ENCODE measurements at regions not wholly inside any gene's neighbourhood (a gene's known extent, or its start where the extent isn't known, plus 50 kb on each side); places are given as distances from the start of the nearest gene placed in this dataset.

GRCh38 chr5:147981074-147981473 lies 74.7 kb upstream of the C5orf46 start:
- no peak for ATAC-seq

GRCh38 chr5:147979761-147980160 lies 73.4 kb upstream of the C5orf46 start:
- intact Hi-C loops (cut with DNase I): no loop called here
- no peak overlapping the region for H3K4me3 ChIP-seq
- H3K4me1 ChIP-seq: no peaks in the 10 kb centered on the region
- WGBS, 2 donors: 79 to 87% methylated on average over 1 of the region's 1 CpG
- no peaks in the 10 kb centered on the region for H3K9me3 ChIP-seq
- no peak overlapping the region for H3K27ac ChIP-seq
- FAIRE-seq (no peak), DNase-seq (no peak), ATAC-seq (no peak)
- no peaks in the 10 kb centered on the region for H3K36me3 ChIP-seq
- no peak for TF ChIP-seq CTCF (IDR thresholded peaks at IDR 0.05)
- no peaks in the 10 kb centered on the region for H3K27me3 ChIP-seq

More at GRCh38 chr5:147981074-147981473, 74.7 kb upstream of the C5orf46 start:
- FAIRE-seq: no peak
- H3K9me3 ChIP-seq: no peaks in the 10 kb centered on the region
- H3K27me3 ChIP-seq: no peaks in the 10 kb centered on the region
- H3K4me1 ChIP-seq: no peaks in the 10 kb centered on the region
- H3K36me3 ChIP-seq: no peaks in the 10 kb centered on the region
- no peak overlapping the region for H3K4me3 ChIP-seq
- no peak for DNase-seq
- H3K27ac ChIP-seq: no peak overlapping the region
- intact Hi-C loops (cut with DNase I): no loop called here
- 65 to 74% methylated on average over 1 of the region's 1 CpG for WGBS, 2 donors
- no peak for TF ChIP-seq CTCF (IDR thresholded peaks at IDR 0.05)

GRCh38 chr5:147972076-147972840 lies 65.9 kb upstream of the C5orf46 start:
- no peak for DNase-seq
- H3K36me3 ChIP-seq: no peaks in the 10 kb centered on the region
- WGBS, 2 donors: 85 to 86% methylated on average over 7 of the region's 7 CpGs
- H3K4me1 ChIP-seq: no peaks in the 10 kb centered on the region
- H3K27me3 ChIP-seq: no peaks in the 10 kb centered on the region
- H3K4me3 ChIP-seq: no peak overlapping the region
- H3K9me3 ChIP-seq: no peaks in the 10 kb centered on the region
- no peak overlapping the region for H3K27ac ChIP-seq
- FAIRE-seq: no peak
- intact Hi-C loops (cut with DNase I): no loop called here
- no peak for ATAC-seq
- TF ChIP-seq CTCF (IDR thresholded peaks at IDR 0.05): no peak

- H3K36me3 ChIP-seq: no peaks in the 10 kb centered on the region
- no peak for TF ChIP-seq CTCF (IDR thresholded peaks at IDR 0.05)
- FAIRE-seq: no peak
- 80 to 89% methylated on average over 2 of the region's 2 CpGs for WGBS, 2 donors
- H3K27ac ChIP-seq: no peak overlapping the region
- no peaks in the 10 kb centered on the region for H3K9me3 ChIP-seq
- intact Hi-C loops (cut with DNase I): no loop called here
- DNase-seq: no peak
- H3K4me3 ChIP-seq: no peak overlapping the region
- ATAC-seq: no peak
- H3K27me3 ChIP-seq: no peaks in the 10 kb centered on the region
- H3K4me1 ChIP-seq: no peaks in the 10 kb centered on the region
These were observed 65.1 kb upstream of the C5orf46 start for GRCh38 chr5:147971472-147971871.

GRCh38 chr5:147968855-147969254 lies 62.5 kb upstream of the C5orf46 start:
- 61 to 76% methylated on average over 4 of the region's 4 CpGs for WGBS, 2 donors
- no peak for TF ChIP-seq CTCF (IDR thresholded peaks at IDR 0.05)
- no peaks in the 10 kb centered on the region for H3K27me3 ChIP-seq
- no peak overlapping the region for H3K4me3 ChIP-seq
- DNase-seq (no peak), FAIRE-seq (no peak), ATAC-seq (no peak)
- H3K27ac ChIP-seq: no peak overlapping the region
- intact Hi-C loops (cut with DNase I): no loop called here
- no peaks in the 10 kb centered on the region for H3K9me3 ChIP-seq
- no peaks in the 10 kb centered on the region for H3K36me3 ChIP-seq
- no peaks in the 10 kb centered on the region for H3K4me1 ChIP-seq
